Upper lobe of right lung (tissue), 1 donor: ENCODE measurements at regions not wholly inside any gene's neighbourhood (a gene's known extent, or its start where the extent isn't known, plus 50 kb on each side); places are given as distances from the start of the nearest gene placed in this dataset.
A peak's percentile ranks its signal among the peaks of the same experiment; 100 is the strongest.

Experiments
- ATAC-seq: fragments of 200-7000 bp; cut with Tn5 transposase; one replicate; pipeline ENCODE4 v1.9.1; 2020; ENCODE audit warnings: mild to moderate bottlenecking, moderate library complexity
- DNase-seq: peaks from one replicate; pipeline ENCODE4 v3.0.0-alpha.2; 2020
- H3K27ac ChIP-seq: fragments of 200-600 bp; one replicate; pipeline ENCODE4 v1.8.0; 2022
- H3K27me3 ChIP-seq: fragments of 200-600 bp; one replicate; pipeline ENCODE4 v1.8.0; 2022; ENCODE audit warnings: mild to moderate bottlenecking
- H3K36me3 ChIP-seq: fragments of 200-600 bp; one replicate; pipeline ENCODE4 v1.8.0; 2022
- H3K4me1 ChIP-seq: fragments of 200-600 bp; one replicate; pipeline ENCODE4 v1.8.0; 2022
- H3K4me3 ChIP-seq: fragments of 200-600 bp; one replicate; pipeline ENCODE4 v1.8.0; 2022; ENCODE audit warnings: mild to moderate bottlenecking
- H3K9me3 ChIP-seq: fragments of 200-600 bp; one replicate; pipeline ENCODE4 v1.8.0; 2022
- intact Hi-C: fragments of 100-400 bp; cut with DNase I; formaldehyde crosslinking; loops from one replicate; pipeline ENCODE4 v1.11.0; 2022
- TF ChIP-seq, protein P1 (sequence below): fragments of 200-600 bp; IDR thresholded peaks from one replicate; pipeline ENCODE4 v1.8.0; 2022; ENCODE audit warnings: antibody characterized with exemption
- donor health status: DM: no; HTN: yes; CAD: no; lungs with severe emphysema.

DNA sequence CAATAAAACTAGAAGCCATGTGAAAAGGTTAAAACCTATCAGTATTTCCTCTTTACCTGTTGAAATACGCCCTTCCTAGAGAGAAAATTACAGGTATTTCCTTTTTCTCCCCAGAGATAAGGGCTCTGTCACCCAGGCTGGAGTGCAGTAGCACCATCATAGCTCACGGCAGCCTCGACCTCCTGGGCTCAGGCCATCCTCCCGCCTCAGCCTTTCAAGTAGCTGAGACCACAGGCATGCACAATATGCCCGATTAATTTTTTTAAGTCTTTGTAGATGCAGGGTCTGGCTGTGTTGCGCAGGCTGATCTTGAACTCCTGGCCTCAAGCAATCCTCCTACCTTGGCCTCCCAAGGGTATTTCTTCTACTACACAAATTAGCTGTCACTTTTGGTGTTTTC is 154.4 kb downstream of the HNRNPD start:
- TF ChIP-seq, protein P1, sequence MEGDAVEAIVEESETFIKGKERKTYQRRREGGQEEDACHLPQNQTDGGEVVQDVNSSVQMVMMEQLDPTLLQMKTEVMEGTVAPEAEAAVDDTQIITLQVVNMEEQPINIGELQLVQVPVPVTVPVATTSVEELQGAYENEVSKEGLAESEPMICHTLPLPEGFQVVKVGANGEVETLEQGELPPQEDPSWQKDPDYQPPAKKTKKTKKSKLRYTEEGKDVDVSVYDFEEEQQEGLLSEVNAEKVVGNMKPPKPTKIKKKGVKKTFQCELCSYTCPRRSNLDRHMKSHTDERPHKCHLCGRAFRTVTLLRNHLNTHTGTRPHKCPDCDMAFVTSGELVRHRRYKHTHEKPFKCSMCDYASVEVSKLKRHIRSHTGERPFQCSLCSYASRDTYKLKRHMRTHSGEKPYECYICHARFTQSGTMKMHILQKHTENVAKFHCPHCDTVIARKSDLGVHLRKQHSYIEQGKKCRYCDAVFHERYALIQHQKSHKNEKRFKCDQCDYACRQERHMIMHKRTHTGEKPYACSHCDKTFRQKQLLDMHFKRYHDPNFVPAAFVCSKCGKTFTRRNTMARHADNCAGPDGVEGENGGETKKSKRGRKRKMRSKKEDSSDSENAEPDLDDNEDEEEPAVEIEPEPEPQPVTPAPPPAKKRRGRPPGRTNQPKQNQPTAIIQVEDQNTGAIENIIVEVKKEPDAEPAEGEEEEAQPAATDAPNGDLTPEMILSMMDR, result no peak
- DNase-seq, result no peak
- no peaks in the 10 kb centered on the region for H3K36me3 ChIP-seq
- intact Hi-C loops, result no loop called here
- no peaks in the 10 kb centered on the region for H3K27me3 ChIP-seq
- no peaks in the 10 kb centered on the region for H3K9me3 ChIP-seq
- ATAC-seq, result no peak
- no peak overlapping the region for H3K27ac ChIP-seq
- H3K4me1 ChIP-seq, result no peaks in the 10 kb centered on the region
- H3K4me3 ChIP-seq, result no peak overlapping the region

DNA sequence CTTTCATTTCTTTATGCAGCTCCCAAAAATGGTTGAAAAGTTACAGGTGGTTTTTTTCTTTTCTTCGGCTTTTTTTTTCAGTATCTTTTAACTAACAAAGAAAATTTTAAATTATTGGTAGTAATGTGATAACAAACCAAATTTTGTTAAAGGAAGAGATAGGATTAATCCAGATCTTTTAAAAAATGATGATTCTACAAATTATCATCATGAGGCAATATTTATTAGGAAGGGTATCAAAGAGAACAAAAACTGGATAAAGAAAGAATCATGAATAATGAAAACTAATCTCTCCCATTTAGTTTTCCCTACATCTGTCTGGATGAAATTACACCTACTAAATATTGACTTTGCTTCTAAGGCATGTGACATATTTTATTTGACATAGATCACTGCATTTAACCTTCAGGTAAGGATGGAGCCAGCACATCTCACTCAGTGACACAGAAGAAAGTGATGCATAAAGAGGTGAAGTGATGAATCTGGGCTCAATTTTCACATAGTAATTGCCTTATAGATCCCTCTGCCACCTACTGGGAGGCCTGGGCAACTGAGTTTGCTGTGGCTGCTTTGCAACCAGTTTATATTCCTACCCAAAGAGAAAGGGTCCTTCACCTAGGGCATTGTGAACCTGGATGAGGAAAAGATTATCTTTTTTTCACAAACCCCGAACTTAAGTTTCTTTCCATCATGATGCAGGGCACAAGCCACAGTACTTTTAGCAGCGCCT is 155.6 kb downstream of the HNRNPD start:
- intact Hi-C loops, result no loop called here
- TF ChIP-seq, protein P1, result peak; percentile 28
- Histone ChIP-seq H3K36me3 (no peaks in the 10 kb centered on the region), H3K9me3 (no peaks in the 10 kb centered on the region), H3K27ac (no peak overlapping the region), H3K4me1 (no peaks in the 10 kb centered on the region), H3K27me3 (no peaks in the 10 kb centered on the region), H3K4me3 (no peak overlapping the region)
- ATAC-seq (no peak), DNase-seq (no peak)

DNA sequence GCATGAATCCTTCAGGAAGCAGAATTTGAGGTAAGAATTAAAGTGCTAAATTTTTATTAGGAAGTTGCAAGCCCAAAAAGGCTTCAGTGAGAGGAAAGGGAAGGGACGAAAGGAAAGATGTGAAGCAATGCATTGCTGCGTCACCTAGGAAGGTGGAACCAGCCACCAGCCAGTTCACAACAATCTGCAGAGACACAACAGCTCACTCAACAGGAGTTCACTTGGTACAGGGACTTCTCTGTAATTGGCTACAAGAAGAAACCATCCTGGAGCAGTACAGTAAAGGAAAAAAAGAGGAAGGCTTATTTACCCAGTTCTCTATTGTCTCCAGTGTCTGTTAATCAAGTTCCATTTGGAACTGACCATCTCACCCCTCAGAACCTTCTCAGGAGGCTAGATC is 157.6 kb downstream of the HNRNPD start:
- H3K9me3 ChIP-seq, result no peaks in the 10 kb centered on the region
- no peak overlapping the region for H3K27ac ChIP-seq
- ATAC-seq, result peak; percentile 51
- TF ChIP-seq, protein P1, result no peak
- H3K4me1 ChIP-seq, result no peaks in the 10 kb centered on the region
- H3K36me3 ChIP-seq, result no peaks in the 10 kb centered on the region
- H3K27me3 ChIP-seq, result no peaks in the 10 kb centered on the region
- no peak overlapping the region for H3K4me3 ChIP-seq
- no peak for DNase-seq
- intact Hi-C loops, result no loop called here

DNA sequence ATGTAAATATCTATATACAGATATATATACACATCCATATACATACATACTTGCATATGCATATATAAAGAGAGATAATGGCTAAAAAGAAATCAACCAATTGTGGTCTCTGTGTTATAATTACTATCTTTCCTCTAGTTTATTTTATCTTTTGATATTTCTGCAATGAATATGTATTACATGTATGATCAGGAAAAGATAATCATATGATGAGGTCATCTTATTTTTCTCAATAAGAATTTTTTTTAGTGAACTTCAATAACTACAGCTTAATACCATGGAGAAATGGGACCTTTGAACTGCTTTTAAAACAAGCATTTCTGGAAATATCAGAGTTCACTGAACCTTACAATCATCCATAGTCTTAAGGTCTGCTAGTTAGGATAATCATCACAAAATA is 158.0 kb downstream of the HNRNPD start:
- intact Hi-C loops, result no loop called here
- no peaks in the 10 kb centered on the region for H3K36me3 ChIP-seq
- no peaks in the 10 kb centered on the region for H3K9me3 ChIP-seq
- DNase-seq (no peak), ATAC-seq (no peak)
- no peaks in the 10 kb centered on the region for H3K4me1 ChIP-seq
- TF ChIP-seq, protein P1, result no peak
- no peaks in the 10 kb centered on the region for H3K27me3 ChIP-seq
- H3K27ac ChIP-seq, result no peak overlapping the region
- no peak overlapping the region for H3K4me3 ChIP-seq

DNA sequence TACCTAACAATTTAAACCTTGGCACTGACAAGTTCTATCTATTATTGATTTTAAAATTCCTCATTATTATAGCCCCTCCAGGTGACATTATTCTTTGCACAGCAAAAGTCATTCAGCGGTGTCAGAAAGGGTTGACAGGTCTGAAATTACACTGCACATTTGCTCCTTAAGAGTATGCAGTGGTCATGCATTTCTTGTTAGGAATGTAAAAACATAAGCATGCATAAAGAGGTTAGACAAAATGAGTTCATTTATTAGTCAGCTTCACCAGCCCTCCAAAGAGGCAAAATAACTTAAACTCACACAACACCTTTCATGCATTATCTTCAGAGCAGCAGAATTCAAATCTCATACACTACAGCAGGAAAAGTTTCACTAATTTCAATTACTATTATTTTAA is 158.8 kb downstream of the HNRNPD start:
- no peaks in the 10 kb centered on the region for H3K9me3 ChIP-seq

More for the DNA sequence above, 158.8 kb downstream of the HNRNPD start:
- H3K27me3 ChIP-seq, result no peaks in the 10 kb centered on the region
- no peaks in the 10 kb centered on the region for H3K4me1 ChIP-seq
- intact Hi-C loops, result no loop called here
- H3K27ac ChIP-seq, result no peak overlapping the region
- H3K4me3 ChIP-seq, result no peak overlapping the region
- TF ChIP-seq, protein P1, result no peak
- no peak for DNase-seq
- H3K36me3 ChIP-seq, result no peaks in the 10 kb centered on the region
- ATAC-seq, result no peak
